GM18520 (cell line): ENCODE measurements at regions not wholly inside any gene's neighbourhood (a gene's known extent, or its start where the extent isn't known, plus 50 kb on each side); places are given as distances from the start of the nearest gene placed in this dataset.

Experiments used
- ATAC-seq: cut with Tn5 transposase; IDR thresholded peaks from one replicate; pipeline ENCODE4 v1.9.1; 2021; ENCODE audit not compliant: unreplicated experiment

- no peak for ATAC-seq
These were observed 136.5 kb upstream of the KLF4 start for GRCh38 chr9:107626118-107626517.

GRCh38 chr9:107625383-107625984, 135.9 kb upstream of the KLF4 start:
- ATAC-seq: no peak

- ATAC-seq: no peak
These were observed 134.8 kb upstream of the KLF4 start for GRCh38 chr9:107624234-107624948.

- ATAC-seq: no peak
These were observed 131.9 kb upstream of the KLF4 start for GRCh38 chr9:107621436-107621835.

- no peak for ATAC-seq
These were observed 131.2 kb upstream of the KLF4 start for GRCh38 chr9:107620801-107621200.

- ATAC-seq: no peak
These were observed 130.7 kb upstream of the KLF4 start for GRCh38 chr9:107620236-107620635.

- no peak for ATAC-seq
These were observed 125.8 kb upstream of the KLF4 start for GRCh38 chr9:107615321-107615720.

GRCh38 chr9:107614765-107615164, 125.2 kb upstream of the KLF4 start:
- no peak for ATAC-seq

GRCh38 chr9:107613321-107613720, 123.8 kb upstream of the KLF4 start:
- no peak for ATAC-seq

- no peak for ATAC-seq
These were observed 122.6 kb upstream of the KLF4 start for GRCh38 chr9:107612136-107612535.

GRCh38 chr9:107609547-107609946, 120.0 kb upstream of the KLF4 start:
- no peak for ATAC-seq

GRCh38 chr9:107606149-107606790, 116.7 kb upstream of the KLF4 start:
- ATAC-seq: no peak

GRCh38 chr9:107605041-107605440, 115.5 kb upstream of the KLF4 start:
- ATAC-seq: no peak

- ATAC-seq: no peak
These were observed 113.7 kb upstream of the KLF4 start for GRCh38 chr9:107603281-107603680.

GRCh38 chr9:107600060-107600573, 110.5 kb upstream of the KLF4 start:
- no peak for ATAC-seq

- ATAC-seq: no peak
These were observed 108.2 kb upstream of the KLF4 start for GRCh38 chr9:107597743-107598217.

GRCh38 chr9:107594908-107595530, 105.5 kb upstream of the KLF4 start:
- ATAC-seq: no peak

GRCh38 chr9:107593224-107593870, 103.8 kb upstream of the KLF4 start:
- ATAC-seq: no peak

- no peak for ATAC-seq
These were observed 102.9 kb upstream of the KLF4 start for GRCh38 chr9:107592424-107592823.

- ATAC-seq: no peak
These were observed 102.2 kb upstream of the KLF4 start for GRCh38 chr9:107591781-107592180.

GRCh38 chr9:107588393-107588792, 98.8 kb upstream of the KLF4 start:
- no peak for ATAC-seq
